Thyroid gland (tissue), 4 donors: ENCODE measurements at regions not wholly inside any gene's neighbourhood (a gene's known extent, or its start where the extent isn't known, plus 50 kb on each side); places are given as distances from the start of the nearest gene placed in this dataset.

ENCODE experiments used
- DNase-seq, 2 donors: peaks; one replicate each; pipeline ENCODE4 v3.0.0-alpha.2; 2019
- H3K27ac ChIP-seq, 3 donors: fragments of 200-600 bp; sonication (generic); 1 replicate in 2 of 3; 2 replicates in 1 of 3; pipeline ENCODE4 v1.5.1; 2016 to 2019; ENCODE audit warnings: mild to moderate bottlenecking in 1 of 3, moderate library complexity in 1 of 3
- H3K27me3 ChIP-seq: fragments of 200-600 bp; sonication (generic); one replicate; pipeline ENCODE4 v1.5.1; 2019
- H3K36me3 ChIP-seq, 2 donors: fragments of 200-600 bp; sonication (generic); one replicate each; pipeline ENCODE4 v1.5.1; 2016 to 2019
- H3K4me1 ChIP-seq, 2 donors: fragments of 200-600 bp; sonication (generic); one replicate each; pipeline ENCODE4 v1.5.1; 2017 to 2019
- H3K4me3 ChIP-seq, 3 donors: fragments of 200-600 bp; sonication (generic); replicated peaks in 1 of 3; 1 replicate in 2 of 3; 2 replicates in 1 of 3; pipeline ENCODE4 v1.5.1; 2016; ENCODE audit warnings: mild to moderate bottlenecking in 1 of 3
- H3K9me3 ChIP-seq: fragments of 200-600 bp; sonication (generic); one replicate; pipeline ENCODE4 v1.5.1; 2017
- POLR2A ChIP-seq, 2 donors: fragments of 450-650 bp; IDR thresholded peaks; one replicate each; pipeline ENCODE4 v1.6.1; 2017; ENCODE audit warnings: antibody characterized with exemption in 2 of 2, mild to moderate bottlenecking in 2 of 2, moderate library complexity in 1 of 2
- WGBS, 2 donors: methylation state at CpG; one replicate each; pipeline ENCODE4 v1.1.5; 2017; 5-methylcytosine and 5-hydroxymethylcytosine counted together
- intact Hi-C: fragments of 100-400 bp; cut with DNase I; formaldehyde crosslinking; loops from one replicate; pipeline ENCODE4 v1.15.1; 2023
- TF ChIP-seq, protein P1 (sequence below), 6 experiments: fragments of 200-600 bp in 3 of 6; fragments of 450-650 bp in 3 of 6; sonication (generic) in 3 of 6; IDR thresholded peaks; one replicate each; pipeline ENCODE4 v1.5.1; 2016 to 2019; ENCODE audit warnings: antibody characterized with exemption in 6 of 6, mild to moderate bottlenecking in 2 of 6, inconsistent platforms in 1 of 6, moderate library complexity in 1 of 6

DNA sequence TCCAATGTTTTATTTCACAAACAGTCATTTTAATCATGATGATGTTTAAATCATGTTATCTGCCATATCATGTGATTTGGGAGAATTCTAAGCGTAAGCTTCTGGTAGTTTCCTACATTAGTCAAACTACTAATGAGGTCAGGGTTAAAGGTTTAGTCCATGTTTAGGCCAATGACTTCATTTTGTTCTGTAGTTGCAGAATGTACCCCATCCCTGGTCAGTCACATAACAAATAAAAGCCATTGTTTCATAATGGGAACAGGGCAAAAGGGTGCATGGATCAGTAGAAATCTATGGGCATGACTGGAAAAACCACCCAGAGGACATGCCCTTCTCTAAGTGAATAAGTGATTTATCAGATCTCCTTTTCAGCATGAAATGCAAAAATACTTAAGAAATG is 138.4 kb upstream of the ABCB5 start:
- WGBS, 2 donors = 100% methylated on average over 1 of the region's 1 CpG
- no peak overlapping the region for H3K27ac ChIP-seq
- no peak for DNase-seq
- H3K4me3 ChIP-seq = no peak overlapping the region
- no peaks in the 10 kb centered on the region for H3K36me3 ChIP-seq
- no peaks in the 10 kb centered on the region for H3K27me3 ChIP-seq
- intact Hi-C loops = no loop called here
- TF ChIP-seq, protein P1, sequence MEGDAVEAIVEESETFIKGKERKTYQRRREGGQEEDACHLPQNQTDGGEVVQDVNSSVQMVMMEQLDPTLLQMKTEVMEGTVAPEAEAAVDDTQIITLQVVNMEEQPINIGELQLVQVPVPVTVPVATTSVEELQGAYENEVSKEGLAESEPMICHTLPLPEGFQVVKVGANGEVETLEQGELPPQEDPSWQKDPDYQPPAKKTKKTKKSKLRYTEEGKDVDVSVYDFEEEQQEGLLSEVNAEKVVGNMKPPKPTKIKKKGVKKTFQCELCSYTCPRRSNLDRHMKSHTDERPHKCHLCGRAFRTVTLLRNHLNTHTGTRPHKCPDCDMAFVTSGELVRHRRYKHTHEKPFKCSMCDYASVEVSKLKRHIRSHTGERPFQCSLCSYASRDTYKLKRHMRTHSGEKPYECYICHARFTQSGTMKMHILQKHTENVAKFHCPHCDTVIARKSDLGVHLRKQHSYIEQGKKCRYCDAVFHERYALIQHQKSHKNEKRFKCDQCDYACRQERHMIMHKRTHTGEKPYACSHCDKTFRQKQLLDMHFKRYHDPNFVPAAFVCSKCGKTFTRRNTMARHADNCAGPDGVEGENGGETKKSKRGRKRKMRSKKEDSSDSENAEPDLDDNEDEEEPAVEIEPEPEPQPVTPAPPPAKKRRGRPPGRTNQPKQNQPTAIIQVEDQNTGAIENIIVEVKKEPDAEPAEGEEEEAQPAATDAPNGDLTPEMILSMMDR (IDR thresholded peaks at IDR 0.05) = no peak
- TF ChIP-seq POLR2A (IDR thresholded peaks at IDR 0.05) = no peak
- H3K9me3 ChIP-seq = no peaks in the 10 kb centered on the region
- no peaks in the 10 kb centered on the region for H3K4me1 ChIP-seq

DNA sequence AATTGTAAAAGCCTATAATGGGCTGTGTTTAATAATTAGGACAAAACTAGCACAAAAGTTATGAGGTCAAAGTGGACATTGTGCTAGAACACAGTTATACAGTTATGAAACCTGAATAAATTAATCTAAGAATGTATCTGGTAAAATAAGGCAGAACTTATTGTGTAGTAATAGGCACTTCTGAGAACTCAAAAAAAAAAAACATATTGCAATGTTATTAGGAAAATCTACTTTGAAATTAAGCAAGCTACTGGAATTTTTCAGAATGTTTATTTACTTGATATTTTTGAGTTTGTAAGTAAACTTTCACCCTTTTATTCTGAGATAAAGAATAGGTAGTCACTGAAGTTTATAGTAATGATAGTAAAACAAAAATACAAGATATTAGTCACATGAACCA is 135.8 kb upstream of the ABCB5 start:
- no peaks in the 10 kb centered on the region for H3K9me3 ChIP-seq
- no peaks in the 10 kb centered on the region for H3K4me1 ChIP-seq
- H3K27me3 ChIP-seq = no peaks in the 10 kb centered on the region
- H3K4me3 ChIP-seq = no peak overlapping the region
- TF ChIP-seq POLR2A (IDR thresholded peaks at IDR 0.05) = no peak
- TF ChIP-seq, protein P1 (IDR thresholded peaks at IDR 0.05) = no peak
- H3K36me3 ChIP-seq = no peaks in the 10 kb centered on the region
- H3K27ac ChIP-seq = no peak overlapping the region
- DNase-seq = no peak
- intact Hi-C loops = no loop called here

DNA sequence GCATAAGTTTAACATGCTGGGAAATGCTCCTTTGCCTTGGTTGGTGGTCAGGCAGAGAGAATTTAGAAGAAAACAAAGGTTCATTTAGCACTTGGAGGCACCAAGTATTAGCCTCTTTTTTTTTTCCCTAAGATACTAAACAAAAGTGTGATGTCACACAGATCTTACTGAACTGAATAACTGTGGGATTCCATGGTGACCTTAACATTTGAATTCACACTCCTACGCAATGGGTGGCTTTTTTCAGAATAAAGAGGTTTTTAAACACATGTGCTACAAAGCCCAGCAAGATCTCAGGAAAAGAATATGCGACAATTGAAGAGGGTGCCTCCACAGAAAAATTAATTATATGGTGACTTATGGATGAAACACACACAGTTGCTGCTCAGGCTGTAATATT is 133.4 kb upstream of the ABCB5 start:
- Histone ChIP-seq H3K36me3 (no peaks in the 10 kb centered on the region), H3K4me3 (no peak overlapping the region), H3K27ac (no peak overlapping the region), H3K27me3 (no peaks in the 10 kb centered on the region), H3K9me3 (no peaks in the 10 kb centered on the region), H3K4me1 (no peaks in the 10 kb centered on the region)
- DNase-seq = no peak
- TF ChIP-seq POLR2A (IDR thresholded peaks at IDR 0.05) = no peak
- TF ChIP-seq, protein P1 (IDR thresholded peaks at IDR 0.05) = no peak
- WGBS, 2 donors = 84 to 92% methylated on average over 2 of the region's 2 CpGs
- intact Hi-C loops = no loop called here

DNA sequence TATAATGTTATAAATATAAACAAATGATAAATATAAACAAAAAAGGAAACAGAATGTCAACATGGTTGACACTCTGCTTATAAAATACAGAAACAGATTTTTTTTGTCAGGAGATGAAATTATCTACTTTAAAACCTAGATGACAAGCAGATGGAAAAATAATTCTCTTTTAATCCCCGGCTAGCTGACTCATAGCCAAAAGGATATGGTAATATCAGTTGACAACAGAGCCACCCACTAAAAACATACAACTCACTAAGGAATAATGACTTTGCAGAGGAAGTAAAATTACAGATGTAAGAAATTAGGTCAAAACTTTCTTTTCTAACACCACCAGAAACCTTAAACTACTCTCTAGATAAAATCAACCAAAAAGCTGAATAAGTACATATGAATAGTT is 131.1 kb upstream of the ABCB5 start:
- Histone ChIP-seq H3K27me3 (no peaks in the 10 kb centered on the region), H3K4me3 (no peak overlapping the region), H3K27ac (no peak overlapping the region), H3K9me3 (no peaks in the 10 kb centered on the region), H3K4me1 (no peaks in the 10 kb centered on the region), H3K36me3 (no peaks in the 10 kb centered on the region)
- no peak for DNase-seq
- intact Hi-C loops = no loop called here
- no peak for TF ChIP-seq POLR2A (IDR thresholded peaks at IDR 0.05)
- TF ChIP-seq, protein P1 (IDR thresholded peaks at IDR 0.05) = no peak
- WGBS, 2 donors = 38 to 44% methylated on average over 1 of the region's 1 CpG

DNA sequence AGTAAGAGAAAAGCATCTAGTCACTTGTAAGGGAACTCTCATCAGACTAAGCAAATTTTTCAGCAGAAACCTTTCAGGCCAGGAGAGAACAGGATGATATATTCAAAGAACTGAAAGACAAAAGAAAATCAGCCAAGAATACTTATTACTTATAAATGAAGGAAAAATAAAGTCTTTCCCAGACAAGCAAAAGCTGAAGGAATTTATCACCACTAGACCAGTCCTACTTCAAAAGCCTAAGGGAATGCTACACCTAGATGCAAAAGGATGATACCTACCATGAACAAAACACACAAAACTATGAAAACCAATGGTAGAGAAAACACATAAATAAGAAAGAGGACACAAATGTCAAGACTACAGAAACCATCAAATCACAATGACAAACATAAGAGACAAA is 126.6 kb upstream of the ABCB5 start:
- no peak overlapping the region for H3K27ac ChIP-seq
- H3K9me3 ChIP-seq = no peaks in the 10 kb centered on the region
- H3K4me3 ChIP-seq = no peak overlapping the region
- no peak for DNase-seq
- no peak for TF ChIP-seq POLR2A (IDR thresholded peaks at IDR 0.05)
- TF ChIP-seq, protein P1 (IDR thresholded peaks at IDR 0.05) = no peak
- no peaks in the 10 kb centered on the region for H3K27me3 ChIP-seq
- H3K36me3 ChIP-seq = no peaks in the 10 kb centered on the region
- no peaks in the 10 kb centered on the region for H3K4me1 ChIP-seq
- intact Hi-C loops = no loop called here
